ENCODE measurements at regions not wholly inside any gene's neighbourhood (a gene's known extent, or its start where the extent isn't known, plus 50 kb on each side); places are given as distances from the start of the nearest gene placed in this dataset.

- TF ChIP-seq, protein P1, sequence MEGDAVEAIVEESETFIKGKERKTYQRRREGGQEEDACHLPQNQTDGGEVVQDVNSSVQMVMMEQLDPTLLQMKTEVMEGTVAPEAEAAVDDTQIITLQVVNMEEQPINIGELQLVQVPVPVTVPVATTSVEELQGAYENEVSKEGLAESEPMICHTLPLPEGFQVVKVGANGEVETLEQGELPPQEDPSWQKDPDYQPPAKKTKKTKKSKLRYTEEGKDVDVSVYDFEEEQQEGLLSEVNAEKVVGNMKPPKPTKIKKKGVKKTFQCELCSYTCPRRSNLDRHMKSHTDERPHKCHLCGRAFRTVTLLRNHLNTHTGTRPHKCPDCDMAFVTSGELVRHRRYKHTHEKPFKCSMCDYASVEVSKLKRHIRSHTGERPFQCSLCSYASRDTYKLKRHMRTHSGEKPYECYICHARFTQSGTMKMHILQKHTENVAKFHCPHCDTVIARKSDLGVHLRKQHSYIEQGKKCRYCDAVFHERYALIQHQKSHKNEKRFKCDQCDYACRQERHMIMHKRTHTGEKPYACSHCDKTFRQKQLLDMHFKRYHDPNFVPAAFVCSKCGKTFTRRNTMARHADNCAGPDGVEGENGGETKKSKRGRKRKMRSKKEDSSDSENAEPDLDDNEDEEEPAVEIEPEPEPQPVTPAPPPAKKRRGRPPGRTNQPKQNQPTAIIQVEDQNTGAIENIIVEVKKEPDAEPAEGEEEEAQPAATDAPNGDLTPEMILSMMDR (IDR thresholded peaks at IDR 0.05), result no peak
- no peak for TF ChIP-seq POLR2A (IDR thresholded peaks at IDR 0.05)
These were observed 155.2 kb downstream of the FBLN2 start for GRCh38 chr3:13704174-13704573.
